GM19324 (cell line): ENCODE measurements at regions not wholly inside any gene's neighbourhood (a gene's known extent, or its start where the extent isn't known, plus 50 kb on each side); places are given as distances from the start of the nearest gene placed in this dataset.
"Not testable (repeated sequence)": the region's sequence is repeated elsewhere in the genome, so short reads cannot be mapped to it uniquely, and the experiment has no call there.

Experiments
- ATAC-seq: cut with Tn5 transposase; IDR thresholded peaks from one replicate; pipeline ENCODE4 v1.9.1; 2021; ENCODE audit warnings: mild to moderate bottlenecking, moderate library complexity; ENCODE audit not compliant: unreplicated experiment, low FRiP score

- ATAC-seq = no peak
Measured at GRCh38 chr4:14335872-14336271, 666.4 kb upstream of the CPEB2 start.

GRCh38 chr4:14336656-14337055, 665.6 kb upstream of the CPEB2 start:
- no peak for ATAC-seq

DNA sequence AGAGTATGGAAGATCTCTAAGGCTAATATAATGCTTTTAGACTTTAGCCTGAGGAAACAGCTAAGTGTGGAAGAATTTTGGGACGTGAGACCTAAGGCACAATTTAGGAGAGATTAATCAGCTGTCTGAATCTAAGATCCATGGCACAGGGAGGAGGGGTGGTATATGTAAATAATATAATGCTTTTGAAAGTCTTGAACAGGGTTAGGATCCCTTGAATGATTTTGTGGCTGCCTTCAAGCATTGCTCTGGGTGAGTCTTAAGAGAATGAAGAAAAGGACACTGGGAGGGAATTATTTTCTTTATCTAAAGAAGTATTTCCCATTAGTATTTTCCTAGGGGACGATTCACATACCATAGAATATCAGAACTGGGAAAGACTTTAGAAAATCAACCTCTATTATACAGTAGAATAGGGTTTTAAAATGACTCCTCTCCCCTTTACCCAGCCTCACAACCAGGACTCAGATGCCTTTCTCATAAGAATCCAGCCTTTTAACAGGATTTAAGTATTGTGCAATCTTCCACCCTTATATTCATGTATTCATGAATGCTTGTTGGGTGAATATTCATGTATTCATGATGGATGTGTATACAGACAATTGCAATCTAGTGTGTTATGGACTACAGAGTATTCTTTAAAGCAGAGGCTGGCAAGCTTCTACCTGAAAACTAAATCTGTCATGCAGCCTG, 664.2 kb upstream of the CPEB2 start:
- ATAC-seq = no peak

DNA sequence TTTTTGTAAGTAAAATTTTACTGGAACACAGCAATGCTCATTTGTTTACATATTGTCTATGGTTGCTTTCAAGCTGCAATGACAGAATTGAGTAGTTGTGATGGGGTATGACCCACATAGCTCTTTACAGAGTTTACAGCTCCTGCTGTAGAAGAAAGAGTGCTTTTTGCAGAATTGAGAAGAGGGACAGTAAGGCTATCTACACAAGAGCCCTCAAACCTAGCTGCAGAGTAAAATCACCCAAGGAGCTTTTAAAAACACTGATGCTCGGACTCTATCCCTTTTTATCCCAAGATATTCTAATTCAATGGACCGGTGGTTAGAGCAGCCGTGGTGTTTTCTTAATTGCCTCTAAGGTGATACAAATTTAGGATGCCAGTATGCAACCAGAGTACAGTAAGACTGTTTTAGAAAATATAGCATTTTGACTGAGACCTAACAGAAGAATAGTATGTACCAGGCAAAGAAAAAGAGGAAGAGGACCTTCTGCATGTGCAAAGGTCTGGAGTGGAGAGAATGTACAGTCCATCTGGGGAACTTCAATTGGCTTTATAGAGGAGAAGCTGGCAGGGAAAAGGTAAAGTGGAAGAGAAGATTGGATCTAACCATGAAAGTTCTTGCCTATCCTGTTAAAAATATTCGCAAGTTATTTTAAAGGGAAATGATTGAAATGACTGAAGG, 663.6 kb upstream of the CPEB2 start:
- no peak for ATAC-seq

- no peak for ATAC-seq
Measured at GRCh38 chr4:14339715-14340114, 662.6 kb upstream of the CPEB2 start.

DNA sequence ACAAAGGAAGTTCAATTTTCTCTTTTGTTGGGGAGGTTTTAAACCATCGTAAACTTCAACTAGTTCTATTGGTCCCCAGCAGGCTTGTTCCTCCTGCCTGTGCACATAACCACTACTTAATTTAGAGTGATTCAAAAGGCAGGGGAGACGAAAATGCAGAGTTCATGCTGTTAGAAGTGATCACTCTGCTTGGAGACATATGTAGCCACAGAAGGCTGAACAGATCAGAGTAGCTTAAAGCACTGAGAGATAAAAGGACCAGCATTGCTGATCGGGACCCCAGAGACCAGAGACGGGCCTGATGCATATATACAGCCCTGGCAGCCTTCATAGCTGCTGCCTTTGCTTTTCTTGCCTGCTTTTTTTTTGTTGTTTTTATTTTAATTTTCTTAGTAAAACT, 662.0 kb upstream of the CPEB2 start:
- ATAC-seq = no peak

- ATAC-seq = no peak
Measured at GRCh38 chr4:14343961-14344360, 658.3 kb upstream of the CPEB2 start.

DNA sequence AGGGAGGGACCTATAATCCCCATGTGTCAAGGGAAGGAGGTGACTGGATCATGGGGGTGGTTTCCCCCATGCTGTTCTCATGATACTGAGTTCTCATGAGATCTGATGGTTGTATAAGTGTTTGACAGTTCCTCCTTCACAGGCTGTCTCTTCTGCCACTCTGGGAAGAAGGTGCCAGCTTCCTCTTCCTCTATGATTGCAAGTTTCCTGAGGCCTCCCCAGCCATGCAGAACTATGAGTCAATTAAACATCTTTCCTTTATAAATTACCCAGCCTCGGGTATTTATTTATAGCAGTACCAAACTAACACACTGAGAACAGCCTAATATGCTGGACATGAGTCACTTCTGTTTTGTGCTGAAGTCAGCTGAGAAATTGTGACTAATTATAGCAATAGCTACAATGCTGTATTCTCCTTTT, 656.9 kb upstream of the CPEB2 start:
- no peak for ATAC-seq

DNA sequence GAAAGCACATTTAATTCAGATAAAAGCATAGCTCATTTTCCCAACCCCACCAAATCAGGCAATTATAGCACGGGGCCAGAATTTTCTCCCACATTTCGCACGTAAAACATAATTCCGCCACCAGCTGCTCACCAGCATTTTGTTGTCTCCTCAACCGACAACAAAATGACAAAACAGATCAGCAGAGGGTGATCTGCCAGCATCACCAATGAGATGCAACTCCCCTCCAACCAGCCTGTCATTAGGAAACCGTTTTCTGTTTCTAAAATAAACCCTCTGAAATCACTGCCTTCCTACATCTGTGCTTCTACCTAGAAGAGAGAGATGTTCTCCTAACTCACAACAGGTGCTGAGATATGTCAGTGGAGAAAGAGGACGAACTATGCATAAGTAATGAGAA, 654.8 kb upstream of the CPEB2 start:
- ATAC-seq = no peak

GRCh38 chr4:14348506-14348905, 653.8 kb upstream of the CPEB2 start:
- ATAC-seq = no peak

DNA sequence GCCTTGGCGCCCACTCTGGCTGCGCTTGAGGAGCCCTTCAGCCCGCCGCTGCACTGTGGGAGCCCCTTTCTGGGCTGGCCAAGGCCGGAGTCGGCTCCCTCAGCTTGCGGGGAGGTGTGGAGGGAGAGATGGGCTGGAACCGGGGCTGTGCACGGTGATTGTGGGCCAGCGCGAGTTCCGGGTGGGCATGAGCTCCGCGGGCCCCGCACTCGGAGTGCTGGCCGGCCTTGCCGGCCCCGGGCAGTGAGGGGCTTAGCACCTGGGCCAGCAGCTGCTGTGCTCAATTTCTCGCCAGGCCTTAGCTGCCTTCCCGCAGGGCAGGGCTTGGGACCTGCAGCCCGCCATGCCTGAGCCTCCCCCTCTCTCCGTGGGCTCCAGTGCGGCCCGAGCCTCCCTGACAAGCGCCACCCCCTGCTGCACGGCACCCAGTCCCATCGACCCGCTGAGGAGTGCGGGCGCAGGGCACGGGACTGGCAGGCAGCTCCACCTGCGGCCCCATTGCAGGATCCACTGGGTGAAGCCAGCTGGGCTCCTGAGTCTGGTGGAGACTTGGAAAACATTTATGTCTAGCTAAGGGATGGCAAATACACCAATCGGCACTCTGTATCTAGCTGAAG, 643.6 kb upstream of the CPEB2 start:
- not testable (repeated sequence) for ATAC-seq

DNA sequence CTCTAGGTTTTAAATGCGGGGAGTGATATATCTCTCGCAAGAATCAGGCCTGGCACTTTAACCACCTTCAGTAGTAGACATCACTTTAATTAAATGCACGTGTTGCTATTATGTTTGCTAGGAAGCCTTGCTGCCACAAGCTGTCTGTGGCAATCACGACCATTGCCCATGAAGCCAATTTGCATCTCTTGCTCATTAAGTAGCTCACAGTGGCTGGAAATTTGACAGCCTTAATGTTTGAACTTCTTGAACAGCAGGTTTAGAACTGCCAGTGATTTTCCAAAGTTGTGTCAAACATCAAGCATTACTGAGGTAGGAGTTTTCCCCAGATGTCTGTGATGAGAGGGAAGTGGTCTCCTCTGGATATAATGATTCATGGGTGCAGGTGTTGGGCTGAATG, 642.3 kb upstream of the CPEB2 start:
- no peak for ATAC-seq

GRCh38 chr4:14361084-14361483, 641.2 kb upstream of the CPEB2 start:
- no peak for ATAC-seq

GRCh38 chr4:14362385-14362784, 639.9 kb upstream of the CPEB2 start:
- ATAC-seq = no peak

DNA sequence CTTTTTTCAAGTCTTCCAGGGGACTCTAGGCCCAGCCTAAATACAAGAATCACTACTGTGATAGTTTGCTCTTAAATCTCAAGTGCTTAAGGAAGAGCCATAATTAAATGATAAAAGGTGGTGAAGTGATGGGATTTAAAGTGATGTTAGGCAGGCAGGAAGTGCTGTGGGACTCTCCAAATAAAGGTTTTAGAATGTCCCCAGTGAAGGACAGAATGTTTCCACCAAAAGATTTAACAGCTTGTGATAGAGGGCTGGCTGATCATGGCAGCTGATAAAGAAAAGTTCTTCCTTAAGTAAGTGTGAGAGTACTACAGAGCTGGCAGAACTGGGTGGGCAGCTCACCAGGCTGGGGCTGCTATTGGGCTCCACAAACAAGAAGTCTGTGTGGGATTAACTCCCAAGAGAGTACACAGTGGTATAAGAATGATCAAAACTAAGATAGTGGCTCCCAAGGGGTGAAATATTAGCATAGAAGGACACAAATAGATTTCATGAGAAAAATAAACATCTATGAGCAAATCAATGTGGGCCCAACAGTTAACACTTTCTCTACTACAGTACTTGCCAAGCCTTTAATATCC, 637.2 kb upstream of the CPEB2 start:
- ATAC-seq = no peak

- ATAC-seq = no peak
Measured at GRCh38 chr4:14368391-14368790, 633.9 kb upstream of the CPEB2 start.

DNA sequence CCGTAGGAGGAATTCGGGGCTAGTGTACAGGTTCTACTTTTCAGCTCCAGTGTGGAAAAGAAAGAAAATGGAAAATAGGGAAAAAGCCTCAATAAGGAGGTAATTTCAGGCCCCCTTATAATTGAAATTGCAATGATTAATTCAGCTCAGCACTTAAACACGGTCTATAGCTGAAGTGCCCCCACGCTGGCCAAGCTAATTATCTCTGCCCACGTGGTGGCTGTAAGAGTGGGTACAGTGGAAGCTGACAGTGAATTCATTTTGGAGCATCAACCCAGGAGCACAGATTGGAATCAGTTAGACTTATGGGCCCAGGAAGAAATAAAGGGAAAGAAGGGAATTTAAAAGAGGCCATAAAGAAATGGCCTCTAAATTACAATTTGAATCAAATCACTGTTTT, 631.1 kb upstream of the CPEB2 start:
- ATAC-seq = no peak

- no peak for ATAC-seq
Measured at GRCh38 chr4:14375816-14376215, 626.5 kb upstream of the CPEB2 start.

- ATAC-seq = no peak
Measured at GRCh38 chr4:14379183-14379582, 623.1 kb upstream of the CPEB2 start.

GRCh38 chr4:14383652-14384051, 618.6 kb upstream of the CPEB2 start:
- no peak for ATAC-seq

DNA sequence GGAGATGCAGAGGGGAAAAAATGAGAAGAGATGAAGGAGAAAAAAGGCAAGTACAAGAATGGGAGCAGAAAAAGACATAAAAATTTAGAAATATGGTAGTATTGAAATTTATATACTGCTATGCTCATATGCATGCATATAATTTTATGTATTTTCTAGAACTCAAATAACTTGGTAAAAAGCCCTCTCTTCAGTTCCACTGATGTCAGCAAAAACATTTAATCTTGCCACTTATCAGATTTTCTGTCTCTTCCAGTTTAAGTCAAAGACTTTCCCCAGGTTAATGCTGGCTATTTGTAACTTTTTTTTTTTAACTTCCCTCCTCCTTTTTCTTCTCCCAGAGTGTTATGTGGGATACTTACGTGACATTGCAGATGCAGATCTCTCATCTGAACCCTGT, 617.5 kb upstream of the CPEB2 start:
- ATAC-seq = no peak

DNA sequence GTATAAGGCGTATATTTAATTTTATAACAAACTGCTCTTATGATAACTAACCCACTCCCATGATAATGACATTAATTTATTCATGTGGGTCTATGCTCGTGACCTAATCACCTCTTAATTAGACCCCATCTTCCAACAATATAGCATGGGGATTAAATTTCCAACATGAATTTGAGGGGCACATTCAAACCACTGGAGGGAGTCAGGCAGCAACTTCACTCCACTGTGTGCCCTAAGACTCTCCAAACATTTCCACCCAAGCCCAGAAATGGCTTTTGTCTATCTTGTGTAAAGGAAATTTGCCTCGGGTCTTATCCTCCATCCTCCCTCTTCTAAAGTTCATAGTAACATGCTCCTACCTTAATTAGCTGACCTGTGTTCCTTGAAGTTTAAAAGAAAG, 616.1 kb upstream of the CPEB2 start:
- no peak for ATAC-seq
